K562 (cell line): ENCODE measurements at regions not wholly inside any gene's neighbourhood (a gene's known extent, or its start where the extent isn't known, plus 50 kb on each side); places are given as distances from the start of the nearest gene placed in this dataset.

ENCODE experiments used
- GABPB2 ChIP-seq: fragments of 250-450 bp; sonication (Bioruptor Pico); conservative IDR thresholded peaks from 2 replicates; pipeline ENCODE4 v1.5.1; 2021; ENCODE audit warnings: mild to moderate bottlenecking
- IRF2 ChIP-seq: sonication (generic); formaldehyde crosslinking; IDR thresholded peaks from 2 replicates; pipeline ENCODE4 v1.8.1; 2022; ENCODE audit warnings: mild to moderate bottlenecking, missing genetic modification reagents
- JUN ChIP-seq, 2 experiments: sonication (generic) in 1 of 2; formaldehyde crosslinking in 1 of 2; IDR thresholded peaks; 2 replicates each; pipeline versions ENCODE4 v1.6.1 to v1.8.0; 2012 to 2022; ENCODE audit warnings: borderline replicate concordance in 2 of 2, mild to moderate bottlenecking in 2 of 2, improper control_type of control experiment in 1 of 2, low read depth in 1 of 2, low read length in 1 of 2, missing genetic modification reagents in 1 of 2
- KAT7 ChIP-seq: sonication (generic); formaldehyde crosslinking; IDR thresholded peaks from 2 replicates; pipeline ENCODE4 v1.8.0; 2022; ENCODE audit warnings: missing genetic modification reagents, mild to moderate bottlenecking, borderline replicate concordance
- MEF2D ChIP-seq: conservative IDR thresholded peaks from 2 replicates; pipeline ENCODE4 v1.6.1; 2016; ENCODE audit warnings: low read depth, missing genetic modification characterization, missing compliant biosample characterization
- NCOA4 ChIP-seq: fragments of 450-650 bp; IDR thresholded peaks from 2 replicates; pipeline ENCODE4 v1.6.1; 2018; ENCODE audit warnings: mild to moderate bottlenecking; ENCODE audit not compliant: partially characterized antibody
- NELFE ChIP-seq: IDR thresholded peaks from 2 replicates; pipeline ENCODE4 v1.6.1; 2011; ENCODE audit warnings: mild to moderate bottlenecking; ENCODE audit not compliant: insufficient read depth, insufficient read length
- NFATC3 ChIP-seq: fragments of 450-650 bp; IDR thresholded peaks from 2 replicates; pipeline ENCODE4 v1.6.1; 2017; ENCODE audit warnings: mild to moderate bottlenecking
- POLR2AphosphoS5 ChIP-seq: IDR thresholded peaks from 2 replicates; pipeline ENCODE4 v1.6.1; 2011; ENCODE audit warnings: mild to moderate bottlenecking, low read depth, low read length, moderate library complexity; ENCODE audit not compliant: control insufficient read depth, insufficient read depth
- TEAD1 ChIP-seq, 2 experiments: fragments of 450-650 bp in 1 of 2; sonication (generic) in 1 of 2; formaldehyde crosslinking; IDR thresholded peaks; 2 replicates each; pipeline versions ENCODE4 v1.4.0 to v1.8.0; 2020 to 2022; ENCODE audit warnings: mild to moderate bottlenecking in 2 of 2, missing genetic modification reagents in 1 of 2
- ZFPM2 ChIP-seq: fragments of 250-450 bp; sonication (Bioruptor Pico); IDR thresholded peaks from 2 replicates; pipeline ENCODE4 v1.5.1; 2022; ENCODE audit warnings: mild to moderate bottlenecking
- ZNF57 ChIP-seq: fragments of 450-650 bp; formaldehyde crosslinking; IDR thresholded peaks from 2 replicates; pipeline ENCODE4 v1.4.0; 2020; ENCODE audit warnings: mild to moderate bottlenecking, moderate library complexity
- TF ChIP-seq, protein P1 (sequence below), 2 experiments: fragments of 250-450 bp in 1 of 2; fragments of 450-650 bp in 1 of 2; sonication (Bioruptor Pico) in 1 of 2; IDR thresholded peaks; 2 replicates each; pipeline versions ENCODE4 v1.6.1 to v1.8.0; 2016 to 2021; ENCODE audit warnings: mild to moderate bottlenecking in 2 of 2, moderate library complexity in 2 of 2, missing compliant biosample characterization in 1 of 2, missing genetic modification characterization in 1 of 2
- TF ChIP-seq, protein P2 (sequence below): fragments of 250-450 bp; sonication (Bioruptor Pico); IDR thresholded peaks from 2 replicates; pipeline ENCODE4 v1.5.0; 2022; ENCODE audit warnings: mild to moderate bottlenecking
- TF ChIP-seq, protein P3 (sequence below): fragments of 150-350 bp; IDR thresholded peaks from 2 replicates; pipeline ENCODE4 v1.6.1; 2014; ENCODE audit warnings: low read depth, mild to moderate bottlenecking, low read length, borderline replicate concordance
- TF ChIP-seq, protein P4 (sequence below): sonication (generic); formaldehyde crosslinking; IDR thresholded peaks from 2 replicates; pipeline ENCODE4 v1.8.0; 2022; ENCODE audit warnings: missing genetic modification reagents, mild to moderate bottlenecking, borderline replicate concordance
- TF ChIP-seq, protein P5 (sequence below): IDR thresholded peaks from 2 replicates; pipeline ENCODE4 v1.6.1; 2014; ENCODE audit warnings: antibody characterized with exemption

DNA sequence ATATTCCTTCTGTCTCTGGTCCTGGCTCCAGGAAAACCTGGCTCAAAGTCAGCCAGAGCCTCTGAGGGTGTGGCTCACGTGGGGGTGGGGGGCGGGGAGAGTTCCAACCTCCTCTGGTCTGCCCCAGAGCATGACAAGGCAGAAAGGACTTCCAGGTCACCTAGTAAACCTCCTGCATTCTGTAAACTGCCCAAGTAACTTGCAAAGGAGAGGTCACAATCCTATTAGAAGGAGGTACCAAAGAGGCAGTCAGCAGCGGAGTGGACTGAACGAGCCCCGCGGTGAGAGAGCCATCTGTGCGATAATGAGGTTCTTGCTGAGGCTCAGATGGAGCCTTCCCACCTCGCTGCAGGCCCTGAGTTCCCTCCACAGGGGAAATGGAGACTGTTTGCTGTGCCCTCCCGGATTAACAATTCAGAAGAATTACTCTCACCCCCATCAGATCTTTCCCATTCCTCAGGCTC lies 58.9 kb upstream of the GATA6 start (continued):
- TF ChIP-seq, protein P1, sequence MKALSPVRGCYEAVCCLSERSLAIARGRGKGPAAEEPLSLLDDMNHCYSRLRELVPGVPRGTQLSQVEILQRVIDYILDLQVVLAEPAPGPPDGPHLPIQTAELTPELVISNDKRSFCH (CRISPR knock-in tag; IDR thresholded peaks at IDR 0.05) = no peak
- TF ChIP-seq, protein P1 (tag; IDR thresholded peaks at IDR 0.05) = no peak
- TF ChIP-seq NCOA4 (no peak), NELFE (no peak), JUN (IDR thresholded peaks at IDR 0.05; ENCODE audit: borderline replicate concordance, low read depth, low read length) (no peak), JUN (CRISPR knock-in tag; IDR thresholded peaks at IDR 0.05; ENCODE audit: borderline replicate concordance) (no peak), KAT7 (CRISPR knock-in tag) (no peak), ZFPM2 (no peak), IRF2 (CRISPR knock-in tag) (no peak), POLR2AphosphoS5 (no peak), MEF2D (tag) (no peak), ZNF57 (CRISPR knock-in tag) (no peak), NFATC3 (no peak), GABPB2 (CRISPR knock-in tag) (no peak), TEAD1 (CRISPR knock-in tag; IDR thresholded peaks at IDR 0.05) (no peak)
- TF ChIP-seq, protein P2, sequence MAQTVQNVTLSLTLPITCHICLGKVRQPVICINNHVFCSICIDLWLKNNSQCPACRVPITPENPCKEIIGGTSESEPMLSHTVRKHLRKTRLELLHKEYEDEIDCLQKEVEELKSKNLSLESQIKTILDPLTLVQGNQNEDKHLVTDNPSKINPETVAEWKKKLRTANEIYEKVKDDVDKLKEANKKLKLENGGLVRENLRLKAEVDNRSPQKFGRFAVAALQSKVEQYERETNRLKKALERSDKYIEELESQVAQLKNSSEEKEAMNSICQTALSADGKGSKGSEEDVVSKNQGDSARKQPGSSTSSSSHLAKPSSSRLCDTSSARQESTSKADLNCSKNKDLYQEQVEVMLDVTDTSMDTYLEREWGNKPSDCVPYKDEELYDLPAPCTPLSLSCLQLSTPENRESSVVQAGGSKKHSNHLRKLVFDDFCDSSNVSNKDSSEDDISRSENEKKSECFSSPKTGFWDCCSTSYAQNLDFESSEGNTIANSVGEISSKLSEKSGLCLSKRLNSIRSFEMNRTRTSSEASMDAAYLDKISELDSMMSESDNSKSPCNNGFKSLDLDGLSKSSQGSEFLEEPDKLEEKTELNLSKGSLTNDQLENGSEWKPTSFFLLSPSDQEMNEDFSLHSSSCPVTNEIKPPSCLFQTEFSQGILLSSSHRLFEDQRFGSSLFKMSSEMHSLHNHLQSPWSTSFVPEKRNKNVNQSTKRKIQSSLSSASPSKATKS (CRISPR knock-in tag) = no peak
- TF ChIP-seq, protein P3, sequence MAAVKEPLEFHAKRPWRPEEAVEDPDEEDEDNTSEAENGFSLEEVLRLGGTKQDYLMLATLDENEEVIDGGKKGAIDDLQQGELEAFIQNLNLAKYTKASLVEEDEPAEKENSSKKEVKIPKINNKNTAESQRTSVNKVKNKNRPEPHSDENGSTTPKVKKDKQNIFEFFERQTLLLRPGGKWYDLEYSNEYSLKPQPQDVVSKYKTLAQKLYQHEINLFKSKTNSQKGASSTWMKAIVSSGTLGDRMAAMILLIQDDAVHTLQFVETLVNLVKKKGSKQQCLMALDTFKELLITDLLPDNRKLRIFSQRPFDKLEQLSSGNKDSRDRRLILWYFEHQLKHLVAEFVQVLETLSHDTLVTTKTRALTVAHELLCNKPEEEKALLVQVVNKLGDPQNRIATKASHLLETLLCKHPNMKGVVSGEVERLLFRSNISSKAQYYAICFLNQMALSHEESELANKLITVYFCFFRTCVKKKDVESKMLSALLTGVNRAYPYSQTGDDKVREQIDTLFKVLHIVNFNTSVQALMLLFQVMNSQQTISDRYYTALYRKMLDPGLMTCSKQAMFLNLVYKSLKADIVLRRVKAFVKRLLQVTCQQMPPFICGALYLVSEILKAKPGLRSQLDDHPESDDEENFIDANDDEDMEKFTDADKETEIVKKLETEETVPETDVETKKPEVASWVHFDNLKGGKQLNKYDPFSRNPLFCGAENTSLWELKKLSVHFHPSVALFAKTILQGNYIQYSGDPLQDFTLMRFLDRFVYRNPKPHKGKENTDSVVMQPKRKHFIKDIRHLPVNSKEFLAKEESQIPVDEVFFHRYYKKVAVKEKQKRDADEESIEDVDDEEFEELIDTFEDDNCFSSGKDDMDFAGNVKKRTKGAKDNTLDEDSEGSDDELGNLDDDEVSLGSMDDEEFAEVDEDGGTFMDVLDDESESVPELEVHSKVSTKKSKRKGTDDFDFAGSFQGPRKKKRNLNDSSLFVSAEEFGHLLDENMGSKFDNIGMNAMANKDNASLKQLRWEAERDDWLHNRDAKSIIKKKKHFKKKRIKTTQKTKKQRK = no peak
- TF ChIP-seq, protein P4, sequence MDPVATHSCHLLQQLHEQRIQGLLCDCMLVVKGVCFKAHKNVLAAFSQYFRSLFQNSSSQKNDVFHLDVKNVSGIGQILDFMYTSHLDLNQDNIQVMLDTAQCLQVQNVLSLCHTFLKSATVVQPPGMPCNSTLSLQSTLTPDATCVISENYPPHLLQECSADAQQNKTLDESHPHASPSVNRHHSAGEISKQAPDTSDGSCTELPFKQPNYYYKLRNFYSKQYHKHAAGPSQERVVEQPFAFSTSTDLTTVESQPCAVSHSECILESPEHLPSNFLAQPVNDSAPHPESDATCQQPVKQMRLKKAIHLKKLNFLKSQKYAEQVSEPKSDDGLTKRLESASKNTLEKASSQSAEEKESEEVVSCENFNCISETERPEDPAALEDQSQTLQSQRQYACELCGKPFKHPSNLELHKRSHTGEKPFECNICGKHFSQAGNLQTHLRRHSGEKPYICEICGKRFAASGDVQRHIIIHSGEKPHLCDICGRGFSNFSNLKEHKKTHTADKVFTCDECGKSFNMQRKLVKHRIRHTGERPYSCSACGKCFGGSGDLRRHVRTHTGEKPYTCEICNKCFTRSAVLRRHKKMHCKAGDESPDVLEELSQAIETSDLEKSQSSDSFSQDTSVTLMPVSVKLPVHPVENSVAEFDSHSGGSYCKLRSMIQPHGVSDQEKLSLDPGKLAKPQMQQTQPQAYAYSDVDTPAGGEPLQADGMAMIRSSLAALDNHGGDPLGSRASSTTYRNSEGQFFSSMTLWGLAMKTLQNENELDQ (CRISPR knock-in tag) = no peak
- TF ChIP-seq, protein P5, sequence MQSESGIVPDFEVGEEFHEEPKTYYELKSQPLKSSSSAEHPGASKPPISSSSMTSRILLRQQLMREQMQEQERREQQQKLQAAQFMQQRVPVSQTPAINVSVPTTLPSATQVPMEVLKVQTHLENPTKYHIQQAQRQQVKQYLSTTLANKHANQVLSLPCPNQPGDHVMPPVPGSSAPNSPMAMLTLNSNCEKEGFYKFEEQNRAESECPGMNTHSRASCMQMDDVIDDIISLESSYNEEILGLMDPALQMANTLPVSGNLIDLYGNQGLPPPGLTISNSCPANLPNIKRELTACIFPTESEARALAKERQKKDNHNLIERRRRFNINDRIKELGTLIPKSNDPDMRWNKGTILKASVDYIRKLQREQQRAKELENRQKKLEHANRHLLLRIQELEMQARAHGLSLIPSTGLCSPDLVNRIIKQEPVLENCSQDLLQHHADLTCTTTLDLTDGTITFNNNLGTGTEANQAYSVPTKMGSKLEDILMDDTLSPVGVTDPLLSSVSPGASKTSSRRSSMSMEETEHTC = no peak
